ENCODE measurements at regions not wholly inside any gene's neighbourhood (a gene's known extent, or its start where the extent isn't known, plus 50 kb on each side); places are given as distances from the start of the nearest gene placed in this dataset.
"Not testable (repeated sequence)": the region's sequence is repeated elsewhere in the genome, so short reads cannot be mapped to it uniquely, and the experiment has no call there.

GRCh38 chr5:25162616-25163015, 517.8 kb upstream of the CDH10 start:
- H3K4me3 ChIP-seq; in situ Hi-C loops (cut with MboI; ENCODE audit: low pct_unique_long_range_greater_than_20kb in 2 of 9, low sequenced_read_pairs in 9 of 9, unreplicated experiment in 9 of 9); H3K4me1 ChIP-seq (replicated peaks in 1 of 2); ATAC-seq (replicated peaks in 6 of 8); H3K27ac ChIP-seq: not testable (repeated sequence)
- WGBS, 10 experiments: 0% methylated on average over 1 of the region's 1 CpG; no CpG with 5 or more reads in 8 of the 10 experiments

DNA sequence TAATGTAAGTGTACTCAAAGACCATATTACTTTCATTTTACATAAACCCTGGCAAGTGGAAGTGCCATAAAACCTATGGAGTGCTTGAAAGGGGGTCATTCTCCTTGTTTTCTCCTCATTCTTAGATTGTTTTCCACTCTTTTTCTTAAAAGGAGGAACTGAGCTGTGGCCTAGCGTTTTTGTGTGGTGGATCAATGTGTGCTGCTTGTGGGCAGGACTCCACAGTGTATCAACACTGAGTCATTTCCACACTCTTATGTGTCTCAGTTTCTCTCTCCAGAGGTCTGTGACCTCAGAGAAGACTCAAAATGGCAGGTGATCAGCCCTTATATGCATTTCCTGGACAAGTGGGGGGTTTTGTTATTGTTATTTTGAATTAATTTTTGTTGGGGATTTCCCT, 516.1 kb upstream of the CDH10 start:
- Histone ChIP-seq H3K4me1 (replicated peaks in 1 of 2) (no peaks in the 10 kb centered on the region), H3K4me3 (no peak overlapping the region), H3K27ac (no peak overlapping the region)
- ATAC-seq (replicated peaks in 6 of 8): no peak
- WGBS, 10 experiments: 0 to 100% (median 89%) methylated on average over 1 of the region's 1 CpG; no CpG with 5 or more reads in 6 of the 10 experiments
- in situ Hi-C loops (cut with MboI; ENCODE audit: low pct_unique_long_range_greater_than_20kb in 2 of 9, low sequenced_read_pairs in 9 of 9, unreplicated experiment in 9 of 9): no loop called here

DNA sequence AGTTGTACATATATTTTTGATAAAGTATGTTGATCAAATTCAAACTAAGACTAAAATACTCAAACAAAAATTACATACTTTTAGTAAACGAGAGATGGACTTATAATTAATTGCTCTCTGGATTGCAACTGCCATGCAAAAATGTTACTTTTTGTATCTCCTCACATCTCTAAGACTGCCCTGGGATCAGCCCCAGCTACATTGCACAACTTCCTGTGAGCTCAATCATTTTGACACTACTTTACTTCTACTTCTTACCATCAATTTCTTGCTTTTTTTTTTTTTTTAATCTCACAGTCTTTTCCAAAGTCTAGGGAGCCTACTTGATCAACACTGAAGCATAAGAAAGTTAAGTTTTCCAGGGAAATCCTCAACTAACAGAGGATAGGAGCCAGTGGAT, 506.0 kb upstream of the CDH10 start:
- ATAC-seq (replicated peaks in 6 of 8): no peak
- in situ Hi-C loops (cut with MboI; ENCODE audit: low pct_unique_long_range_greater_than_20kb in 2 of 9, low sequenced_read_pairs in 9 of 9, unreplicated experiment in 9 of 9): no loop called here
- WGBS, 10 experiments: 10 to 100% (median 77%) methylated on average over 1 of the region's 1 CpG

GRCh38 chr5:25128606-25129005, 483.8 kb upstream of the CDH10 start:
- H3K27ac ChIP-seq: no peak overlapping the region

More for the DNA sequence above, 506.0 kb upstream of the CDH10 start:
- Histone ChIP-seq H3K27ac (no peak overlapping the region), H3K4me1 (replicated peaks in 1 of 2) (no peaks in the 10 kb centered on the region), H3K4me3 (no peak overlapping the region)

DNA sequence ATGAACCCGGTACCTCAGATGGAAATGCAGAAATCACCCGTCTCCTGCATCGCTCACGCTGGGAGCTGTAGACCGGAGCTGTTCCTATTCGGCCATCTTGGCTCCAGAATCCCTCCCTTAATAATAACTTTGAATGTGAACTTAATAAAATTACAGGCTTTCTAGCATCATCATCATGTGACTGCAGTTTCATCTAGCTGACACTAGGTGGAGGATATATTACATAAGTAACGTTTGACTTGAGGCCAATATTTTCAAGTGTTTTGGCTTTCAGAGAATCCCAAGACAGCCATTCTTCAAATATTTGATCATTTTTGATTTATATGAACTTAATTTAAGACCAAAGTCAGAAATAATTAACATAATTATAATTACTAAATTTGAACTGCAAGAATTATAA, 474.9 kb upstream of the CDH10 start:
- in situ Hi-C loops (cut with MboI; ENCODE audit: low pct_unique_long_range_greater_than_20kb in 2 of 9, low sequenced_read_pairs in 9 of 9, unreplicated experiment in 9 of 9): no loop called here
- Histone ChIP-seq H3K4me3 (no peak overlapping the region), H3K27ac (no peak overlapping the region), H3K4me1 (replicated peaks in 1 of 2) (no peaks in the 10 kb centered on the region)
- no peak for ATAC-seq (replicated peaks in 6 of 8)
- WGBS, 10 experiments: 0 to 100% (median 67%) methylated on average over 1 of the region's 7 CpGs; no CpG with 5 or more reads in 3 of the 10 experiments

More at GRCh38 chr5:25128606-25129005, 483.8 kb upstream of the CDH10 start:
- no peak for ATAC-seq (replicated peaks in 6 of 8)
- Histone ChIP-seq H3K4me3 (no peak overlapping the region), H3K4me1 (replicated peaks in 1 of 2) (no peaks in the 10 kb centered on the region)
- in situ Hi-C loops (cut with MboI; ENCODE audit: low pct_unique_long_range_greater_than_20kb in 2 of 9, low sequenced_read_pairs in 9 of 9, unreplicated experiment in 9 of 9): no loop called here
- WGBS, 10 experiments: 28 to 100% (median 90%) methylated on average over 1 to 4 of the region's 4 CpGs; no CpG with 5 or more reads in 2 of the 10 experiments

- no peak overlapping the region for H3K4me3 ChIP-seq
- in situ Hi-C loops (cut with MboI; ENCODE audit: low pct_unique_long_range_greater_than_20kb in 2 of 9, low sequenced_read_pairs in 9 of 9, unreplicated experiment in 9 of 9): no loop called here
- peak in 1 of 8 experiments; percentile 36 for ATAC-seq (replicated peaks in 6 of 8)
- WGBS, 10 experiments: 3 to 96% (median 70%) methylated on average over 1 to 4 of the region's 4 CpGs
- peaks cover 0 to 2% of the 10 kb centered on the region in 2 donors for H3K4me1 ChIP-seq (replicated peaks in 1 of 2)
- no peak overlapping the region for H3K27ac ChIP-seq
Measured at GRCh38 chr5:25107853-25108252, 463.1 kb upstream of the CDH10 start.

DNA sequence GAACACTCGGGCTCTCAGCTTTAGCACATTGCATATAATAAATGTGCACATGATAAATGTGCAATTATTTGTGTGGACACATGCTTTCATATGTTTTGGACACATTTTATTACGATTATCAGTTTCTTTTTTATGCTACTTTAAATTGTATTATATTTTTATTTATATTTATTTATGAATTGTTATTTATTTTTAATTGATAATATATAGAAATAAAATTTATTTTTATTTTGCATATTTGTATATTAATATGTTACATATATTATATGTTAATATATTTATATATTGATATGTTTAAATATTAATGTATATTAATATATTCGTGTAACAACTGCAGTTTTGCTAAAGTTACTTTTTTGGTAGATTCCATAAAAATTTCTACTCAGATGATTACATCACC, 454.8 kb upstream of the CDH10 start:
- 3 to 100% (median 80%) methylated on average over 1 to 3 of the region's 3 CpGs for WGBS, 10 experiments
- ATAC-seq (replicated peaks in 6 of 8): no peak
- H3K4me3 ChIP-seq: no peak overlapping the region
- no peak overlapping the region for H3K27ac ChIP-seq
- in situ Hi-C loops (cut with MboI; ENCODE audit: low pct_unique_long_range_greater_than_20kb in 2 of 9, low sequenced_read_pairs in 9 of 9, unreplicated experiment in 9 of 9): no loop called here
- no peaks in the 10 kb centered on the region for H3K4me1 ChIP-seq (replicated peaks in 1 of 2)

DNA sequence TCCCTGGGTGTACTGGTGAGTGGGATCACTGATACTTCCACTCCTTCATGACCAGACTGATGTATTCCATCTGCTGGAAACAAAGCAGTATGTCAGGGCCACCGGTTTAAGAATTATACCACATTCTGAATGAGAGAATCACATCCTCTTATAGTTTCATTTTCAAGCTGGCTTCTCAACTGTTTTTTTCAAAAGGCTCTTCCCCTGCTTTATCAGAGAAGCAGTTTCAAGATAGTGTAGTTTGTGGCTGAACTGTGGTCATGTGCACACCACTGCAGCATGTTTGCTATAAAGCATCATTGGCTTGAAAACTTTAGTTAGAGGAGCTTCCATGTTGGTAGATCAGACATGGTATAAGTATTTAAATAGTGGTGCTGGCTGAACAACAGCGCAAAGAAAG, 450.5 kb upstream of the CDH10 start:
- no peaks in the 10 kb centered on the region for H3K4me1 ChIP-seq (replicated peaks in 1 of 2)
- 7 to 100% (median 80%) methylated on average over 1 to 2 of the region's 2 CpGs for WGBS, 10 experiments
- in situ Hi-C loops (cut with MboI; ENCODE audit: low pct_unique_long_range_greater_than_20kb in 2 of 9, low sequenced_read_pairs in 9 of 9, unreplicated experiment in 9 of 9): no loop called here
- H3K4me3 ChIP-seq: no peak overlapping the region
- no peak overlapping the region for H3K27ac ChIP-seq
- ATAC-seq (replicated peaks in 6 of 8): no peak

DNA sequence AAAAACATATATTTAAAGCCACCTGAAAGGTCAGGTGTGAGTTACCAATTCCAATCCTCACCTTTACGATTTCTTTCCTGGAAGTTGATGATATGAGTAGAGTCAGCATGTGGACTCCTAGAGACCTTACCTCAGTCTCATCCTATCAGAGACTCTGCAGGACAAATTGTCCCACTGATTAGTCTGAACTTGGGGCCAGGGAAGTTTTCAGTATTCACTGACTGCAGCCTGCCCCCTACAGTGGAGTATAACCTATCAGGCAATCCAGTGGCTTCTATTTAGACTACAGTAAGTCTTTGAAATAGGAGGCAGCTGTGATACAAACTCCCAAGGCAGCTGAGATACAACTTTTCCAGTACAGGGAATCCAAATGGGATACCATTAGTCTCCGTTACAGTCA, 449.4 kb upstream of the CDH10 start:
- WGBS, 10 experiments: 11 to 100% (median 100%) methylated on average over 1 to 2 of the region's 2 CpGs; no CpG with 5 or more reads in 1 of the 10 experiments
- no peaks in the 10 kb centered on the region for H3K4me1 ChIP-seq (replicated peaks in 1 of 2)
- H3K4me3 ChIP-seq: no peak overlapping the region
- no peak overlapping the region for H3K27ac ChIP-seq
- no peak for ATAC-seq (replicated peaks in 6 of 8)
- in situ Hi-C loops (cut with MboI; ENCODE audit: low pct_unique_long_range_greater_than_20kb in 2 of 9, low sequenced_read_pairs in 9 of 9, unreplicated experiment in 9 of 9): no loop called here

DNA sequence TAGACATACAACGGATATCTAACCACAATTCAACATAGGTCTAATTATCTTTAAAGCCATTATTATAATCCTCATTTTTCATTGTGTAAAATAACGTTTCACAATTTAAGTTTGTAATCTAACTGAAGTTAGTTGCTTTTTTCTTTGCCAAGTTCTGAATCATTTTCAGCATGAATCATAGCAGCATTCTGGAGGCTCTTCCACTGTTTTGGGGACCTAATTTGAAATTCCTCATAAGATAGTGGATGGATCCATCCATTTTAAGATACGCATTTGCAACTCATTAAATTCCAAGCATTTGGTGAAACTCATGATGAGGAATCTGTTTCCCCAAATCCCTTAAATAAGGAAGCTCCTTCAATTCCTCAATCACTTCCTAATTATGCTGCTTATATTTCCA, 447.1 kb upstream of the CDH10 start:
- in situ Hi-C loops (cut with MboI; ENCODE audit: low pct_unique_long_range_greater_than_20kb in 2 of 9, low sequenced_read_pairs in 9 of 9, unreplicated experiment in 9 of 9): no loop called here
- no peak for ATAC-seq (replicated peaks in 6 of 8)
- no peaks in the 10 kb centered on the region for H3K4me1 ChIP-seq (replicated peaks in 1 of 2)
- H3K4me3 ChIP-seq: no peak overlapping the region
- H3K27ac ChIP-seq: no peak overlapping the region
- WGBS, 10 experiments: 7 to 100% (median 79%) methylated on average over 1 to 3 of the region's 3 CpGs

- 0 to 100% (median 30%) methylated on average over 1 of the region's 1 CpG; no CpG with 5 or more reads in 3 of the 10 experiments for WGBS, 10 experiments
- in situ Hi-C loops (cut with MboI; ENCODE audit: low pct_unique_long_range_greater_than_20kb in 2 of 9, low sequenced_read_pairs in 9 of 9, unreplicated experiment in 9 of 9): no loop called here
- Histone ChIP-seq H3K4me1 (replicated peaks in 1 of 2) (no peaks in the 10 kb centered on the region), H3K4me3 (no peak overlapping the region), H3K27ac (no peak overlapping the region)
- no peak for ATAC-seq (replicated peaks in 6 of 8)
Measured at GRCh38 chr5:25090854-25091253, 446.1 kb upstream of the CDH10 start.

DNA sequence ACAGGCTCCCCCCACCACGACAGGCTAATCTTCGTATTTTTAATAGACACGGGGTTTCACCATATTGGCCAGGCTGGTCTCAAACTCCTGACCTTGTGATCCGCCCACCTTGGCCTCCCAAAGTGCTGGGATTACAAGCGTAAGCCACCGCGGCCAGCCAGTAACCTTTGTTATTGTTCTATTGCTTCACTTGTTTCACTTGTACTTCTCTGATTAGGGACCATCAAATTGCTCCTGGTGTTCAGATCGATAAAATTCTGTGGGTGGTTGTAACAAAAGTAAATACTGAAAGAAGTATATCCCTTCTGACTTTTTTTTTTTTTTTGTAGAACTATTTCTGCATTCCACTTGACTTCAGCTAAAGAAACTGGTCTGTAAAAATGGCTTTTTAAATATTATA, 445.5 kb upstream of the CDH10 start:
- Histone ChIP-seq H3K4me1 (replicated peaks in 1 of 2) (no peaks in the 10 kb centered on the region), H3K4me3 (no peak overlapping the region), H3K27ac (no peak overlapping the region)
- 7 to 100% (median 87%) methylated on average over 1 to 7 of the region's 8 CpGs; no CpG with 5 or more reads in 2 of the 10 experiments for WGBS, 10 experiments
- in situ Hi-C loops (cut with MboI; ENCODE audit: low pct_unique_long_range_greater_than_20kb in 2 of 9, low sequenced_read_pairs in 9 of 9, unreplicated experiment in 9 of 9): no loop called here
- ATAC-seq (replicated peaks in 6 of 8): no peak

GRCh38 chr5:25088689-25089088, 443.9 kb upstream of the CDH10 start:
- H3K27ac ChIP-seq; ATAC-seq (replicated peaks in 6 of 8): not testable (repeated sequence)
- WGBS, 10 experiments: 0 to 100% (median 65%) methylated on average over 2 to 6 of the region's 6 CpGs; no CpG with 5 or more reads in 2 of the 10 experiments

GRCh38 chr5:25083261-25083660, 438.5 kb upstream of the CDH10 start:
- ATAC-seq (replicated peaks in 6 of 8); H3K27ac ChIP-seq; in situ Hi-C loops (cut with MboI; ENCODE audit: low pct_unique_long_range_greater_than_20kb in 2 of 9, low sequenced_read_pairs in 9 of 9, unreplicated experiment in 9 of 9); H3K4me1 ChIP-seq (replicated peaks in 1 of 2): not testable (repeated sequence)
- WGBS, 10 experiments: no CpG with 5 or more reads among the region's 27 CpGs
- H3K4me3 ChIP-seq: peak overlapping the region in 2 of 5 donors; percentile 18 to 27

More at GRCh38 chr5:25088689-25089088, 443.9 kb upstream of the CDH10 start:
- H3K4me3 ChIP-seq; in situ Hi-C loops (cut with MboI; ENCODE audit: low pct_unique_long_range_greater_than_20kb in 2 of 9, low sequenced_read_pairs in 9 of 9, unreplicated experiment in 9 of 9); H3K4me1 ChIP-seq (replicated peaks in 1 of 2): not testable (repeated sequence)

Measured in motor neuron (in vitro differentiated cells).